SK-N-SH (cell line): ENCODE measurements at regions not wholly inside any gene's neighbourhood (a gene's known extent, or its start where the extent isn't known, plus 50 kb on each side); places are given as distances from the start of the nearest gene placed in this dataset.
A peak's percentile ranks its signal among the peaks of the same experiment; 100 is the strongest.

Experiments
- CTCF ChIA-PET: fragments of 300-600, 350-600 bp; formaldehyde crosslinking; extraction: SDS; loops from one replicate; lab custom pipeline; 2021; lab: Yijun Ruan, JAX
- POLR2A ChIA-PET: fragments of 350-600 bp; sonication (Branson Sonifier 250); formaldehyde crosslinking; extraction: SDS; loops from one replicate; lab custom pipeline; 2020; ENCODE audit warnings: antibody characterized with exemption, inconsistent platforms; lab: Yijun Ruan, JAX
- DNase-seq: peaks from one replicate; pipeline ENCODE4 v3.0.0; 2012
- H2AFZ ChIP-seq: fragments of 200-600 bp; sonication (generic); 2 replicates; pipeline ENCODE4 v1.8.1; 2016; ENCODE audit warnings: antibody characterized with exemption, mild to moderate bottlenecking, low read depth
- H3F3A ChIP-seq: fragments of 200-600 bp; sonication (generic); replicated peaks from 2 replicates; pipeline ENCODE3; 2016; ENCODE audit warnings: antibody characterized with exemption, mild to moderate bottlenecking; ENCODE audit not compliant: insufficient read depth
- H3K27ac ChIP-seq, 2 experiments: fragments of 200-500 bp in 1 of 2; fragments of 200-600 bp in 1 of 2; sonication (Bioruptor generic) in 1 of 2; sonication (generic), shearing (Covaris generic) in 1 of 2; 2 replicates each; pipeline versions ENCODE4 v1.5.1 to v1.6.1; 2014 to 2016; ENCODE audit warnings: low read depth in 2 of 2, inconsistent platforms in 1 of 2, low read length in 1 of 2, mild to moderate bottlenecking in 1 of 2, mixed read lengths in 1 of 2
- H3K27me3 ChIP-seq: fragments of 200-600 bp; sonication (generic), shearing (Covaris generic); 2 replicates; pipeline ENCODE4 v1.6.1; 2016; ENCODE audit warnings: mixed run types; ENCODE audit not compliant: insufficient read depth
- H3K36me3 ChIP-seq, 2 experiments: fragments of 200-500 bp in 1 of 2; fragments of 200-600 bp in 1 of 2; sonication (Bioruptor generic) in 1 of 2; sonication (generic) in 1 of 2; replicated peaks in 1 of 2; 2 replicates each; pipeline versions ENCODE3 to v1.5.1; 2014 to 2016; ENCODE audit warnings: low read length in 1 of 2, mild to moderate bottlenecking in 1 of 2; ENCODE audit not compliant: insufficient read depth in 2 of 2, control insufficient read depth in 1 of 2
- H3K4me1 ChIP-seq, 2 experiments: fragments of 200-500 bp in 1 of 2; fragments of 200-600 bp in 1 of 2; sonication (Bioruptor generic) in 1 of 2; sonication (generic), shearing (Covaris generic) in 1 of 2; 2 replicates each; pipeline versions ENCODE4 v1.5.1 to v1.6.1; 2014 to 2016; ENCODE audit warnings: low read depth in 1 of 2, low read length in 1 of 2, mixed run types in 1 of 2; ENCODE audit not compliant: insufficient read depth in 2 of 2, control insufficient read depth in 1 of 2
- H3K4me2 ChIP-seq: fragments of 200-600 bp; sonication (generic), shearing (Covaris generic); 2 replicates; pipeline ENCODE4 v1.6.1; 2017; ENCODE audit warnings: mixed run types
- H3K4me3 ChIP-seq, 2 experiments: fragments of 200-500 bp in 1 of 2; fragments of 200-600 bp in 1 of 2; sonication (Bioruptor generic) in 1 of 2; sonication (generic), shearing (Covaris generic) in 1 of 2; 2 replicates each; pipeline versions ENCODE4 v1.5.1 to v1.8.1; 2014 to 2016; ENCODE audit warnings: low read depth in 2 of 2, inconsistent platforms in 1 of 2, low read length in 1 of 2, mild to moderate bottlenecking in 1 of 2, mixed read lengths in 1 of 2, moderate library complexity in 1 of 2
- H3K79me2 ChIP-seq: fragments of 200-600 bp; sonication (generic); 2 replicates; pipeline ENCODE4 v1.8.1; 2017; ENCODE audit warnings: mild to moderate bottlenecking; ENCODE audit not compliant: insufficient read depth
- H3K9ac ChIP-seq: fragments of 200-600 bp; sonication (generic); 2 replicates; pipeline ENCODE4 v1.6.1; 2017; ENCODE audit warnings: mixed run types
- H3K9me2 ChIP-seq: fragments of 200-600 bp; sonication (generic); 2 replicates; pipeline ENCODE4 v1.6.1; 2017; ENCODE audit warnings: mixed run types
- H3K9me3 ChIP-seq: fragments of 200-600 bp; sonication (generic); 2 replicates; pipeline ENCODE4 v1.6.1; 2017; ENCODE audit warnings: mixed run types, mild to moderate bottlenecking, moderate library complexity
- H4K20me1 ChIP-seq: fragments of 200-600 bp; sonication (generic); 2 replicates; pipeline ENCODE4 v1.6.1; 2017; ENCODE audit warnings: mild to moderate bottlenecking, mixed run types; ENCODE audit not compliant: insufficient read depth
- EZH2phosphoT487 ChIP-seq: fragments of 200-600 bp; sonication (generic); IDR thresholded peaks from 2 replicates; pipeline ENCODE4 v1.6.1; 2017; ENCODE audit warnings: low read depth, mixed run types, mild to moderate bottlenecking, antibody characterized with exemption, moderate library complexity, borderline replicate concordance
- GABPA ChIP-seq: IDR thresholded peaks from 2 replicates; pipeline ENCODE4 v1.4.0; 2012; ENCODE audit warnings: low read depth, mild to moderate bottlenecking
- MEF2A ChIP-seq: IDR thresholded peaks from 2 replicates; pipeline ENCODE4 v1.4.0; 2012; ENCODE audit warnings: low read depth, borderline replicate concordance
- MXI1 ChIP-seq: IDR thresholded peaks from 2 replicates; pipeline ENCODE4 v1.6.1; 2012; ENCODE audit warnings: mild to moderate bottlenecking, low read depth, low read length, improper control_type of control experiment
- NFIC ChIP-seq: IDR thresholded peaks from 2 replicates; pipeline ENCODE4 v1.4.0; 2012; ENCODE audit warnings: borderline replicate concordance
- NRF1 ChIP-seq: IDR thresholded peaks from 2 replicates; pipeline ENCODE4 v1.6.1; 2012; ENCODE audit warnings: low read depth, mild to moderate bottlenecking, low read length
- PBX3 ChIP-seq: IDR thresholded peaks from 2 replicates; pipeline ENCODE4; 2012
- RCOR1 ChIP-seq: fragments of 150-350 bp; IDR thresholded peaks from 2 replicates; pipeline ENCODE4 v1.6.1; 2017; ENCODE audit warnings: antibody characterized with exemption, low read length
- RXRA ChIP-seq: IDR thresholded peaks from 2 replicates; pipeline ENCODE4 v1.4.0; 2012; ENCODE audit warnings: low read depth, mild to moderate bottlenecking, borderline replicate concordance
- SIN3A ChIP-seq: IDR thresholded peaks from 2 replicates; pipeline ENCODE4 v1.6.1; 2012; ENCODE audit warnings: low read depth, mild to moderate bottlenecking, low read length, moderate library complexity, borderline replicate concordance
- YY1 ChIP-seq: IDR thresholded peaks from 2 replicates; pipeline ENCODE4 v1.4.0; 2012; ENCODE audit warnings: low read depth, mild to moderate bottlenecking
- ZBTB33 ChIP-seq: IDR thresholded peaks from 2 replicates; pipeline ENCODE4 v1.4.0; 2012; ENCODE audit warnings: low read depth, borderline replicate concordance
- WGBS: methylation state at CpG from one replicate; pipeline ENCODE4 v1.1.6; 2017; ENCODE audit warnings: low lambda C conversion rate; 5-methylcytosine and 5-hydroxymethylcytosine counted together
- TF ChIP-seq, protein P1 (sequence below): IDR thresholded peaks from 2 replicates; pipeline ENCODE4 v1.4.0; 2012; ENCODE audit warnings: low read depth, borderline replicate concordance
- TF ChIP-seq, protein P2 (sequence below): fragments of 150-350 bp; IDR thresholded peaks from 2 replicates; pipeline ENCODE4 v1.6.1; 2017; ENCODE audit warnings: antibody characterized with exemption, low read length, low read depth, borderline replicate concordance
- TF ChIP-seq, protein P3 (sequence below): IDR thresholded peaks from 2 replicates; pipeline ENCODE4 v1.6.1; 2012; ENCODE audit warnings: mild to moderate bottlenecking, low read depth, low read length, moderate library complexity
- TF ChIP-seq, protein P4 (sequence below): fragments of 200-600 bp; sonication (generic); IDR thresholded peaks from 2 replicates; pipeline ENCODE4 v1.6.1; 2017; ENCODE audit warnings: antibody characterized with exemption, mild to moderate bottlenecking, moderate library complexity

DNA sequence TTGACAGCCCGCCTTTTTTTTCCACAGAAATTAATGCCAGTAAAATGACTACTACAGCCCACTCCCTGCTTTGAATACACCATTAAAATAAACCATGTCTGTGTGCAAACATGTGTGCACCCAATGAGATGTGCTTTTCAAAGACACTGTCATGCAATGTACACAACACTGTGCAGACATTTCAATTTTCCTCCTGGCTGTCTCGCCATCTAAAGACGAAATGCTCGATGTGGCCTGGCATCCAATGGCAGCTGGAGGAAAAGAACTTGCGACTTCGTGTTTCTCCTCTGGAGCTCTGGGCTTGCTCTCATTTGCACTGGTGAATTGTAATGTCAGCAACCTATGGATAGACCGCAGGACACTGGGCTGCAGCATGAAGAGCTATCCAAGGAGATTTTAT, 147.0 kb upstream of the NAV2 start:
- H3K4me2 ChIP-seq, result no peak overlapping the region
- H3K27me3 ChIP-seq, result no peaks in the 10 kb centered on the region
- 88% methylated on average over 7 of the region's 7 CpGs for WGBS
- POLR2A ChIA-PET, result interaction anchor here (2.2 kb wide), 1 partner anchor 146 kb away, joined by 7 read pairs; the partner anchor contains the start of gene NAV2
- no peaks in the 10 kb centered on the region for H3K9me3 ChIP-seq
- peak overlapping the region in 1 of 2 experiments; percentile 82; a peak in 2 of 4 replicates for H3K27ac ChIP-seq
- no peaks in the 10 kb centered on the region for H3K36me3 ChIP-seq
- no peaks in the 10 kb centered on the region for H4K20me1 ChIP-seq
- no peak for DNase-seq
- H3K9ac ChIP-seq, result no peak overlapping the region
- H2AFZ ChIP-seq, result no peak overlapping the region
- no peak overlapping the region for H3K4me3 ChIP-seq
- no peaks in the 10 kb centered on the region for H3K79me2 ChIP-seq
- H3K4me1 ChIP-seq, result peaks cover 0 to 39% of the 10 kb centered on the region in 2 experiments; a peak in 2 of 4 replicates
- no peaks in the 10 kb centered on the region for H3K9me2 ChIP-seq
- no peak for TF ChIP-seq EZH2phosphoT487
- TF ChIP-seq RXRA, result no peak
- no peak for TF ChIP-seq NFIC
- TF ChIP-seq, protein P1, sequence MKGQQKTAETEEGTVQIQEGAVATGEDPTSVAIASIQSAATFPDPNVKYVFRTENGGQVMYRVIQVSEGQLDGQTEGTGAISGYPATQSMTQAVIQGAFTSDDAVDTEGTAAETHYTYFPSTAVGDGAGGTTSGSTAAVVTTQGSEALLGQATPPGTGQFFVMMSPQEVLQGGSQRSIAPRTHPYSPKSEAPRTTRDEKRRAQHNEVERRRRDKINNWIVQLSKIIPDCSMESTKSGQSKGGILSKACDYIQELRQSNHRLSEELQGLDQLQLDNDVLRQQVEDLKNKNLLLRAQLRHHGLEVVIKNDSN, result no peak
- no peak for TF ChIP-seq GABPA
- TF ChIP-seq, protein P2, sequence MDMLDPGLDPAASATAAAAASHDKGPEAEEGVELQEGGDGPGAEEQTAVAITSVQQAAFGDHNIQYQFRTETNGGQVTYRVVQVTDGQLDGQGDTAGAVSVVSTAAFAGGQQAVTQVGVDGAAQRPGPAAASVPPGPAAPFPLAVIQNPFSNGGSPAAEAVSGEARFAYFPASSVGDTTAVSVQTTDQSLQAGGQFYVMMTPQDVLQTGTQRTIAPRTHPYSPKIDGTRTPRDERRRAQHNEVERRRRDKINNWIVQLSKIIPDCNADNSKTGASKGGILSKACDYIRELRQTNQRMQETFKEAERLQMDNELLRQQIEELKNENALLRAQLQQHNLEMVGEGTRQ, result no peak
- TF ChIP-seq MXI1, result no peak
- no peak for TF ChIP-seq YY1
- no peak for TF ChIP-seq PBX3
- TF ChIP-seq ZBTB33, result no peak
- no peak for TF ChIP-seq RCOR1
- TF ChIP-seq MEF2A, result no peak
- no peak for TF ChIP-seq SIN3A
- no peak for TF ChIP-seq NRF1
- TF ChIP-seq, protein P3, sequence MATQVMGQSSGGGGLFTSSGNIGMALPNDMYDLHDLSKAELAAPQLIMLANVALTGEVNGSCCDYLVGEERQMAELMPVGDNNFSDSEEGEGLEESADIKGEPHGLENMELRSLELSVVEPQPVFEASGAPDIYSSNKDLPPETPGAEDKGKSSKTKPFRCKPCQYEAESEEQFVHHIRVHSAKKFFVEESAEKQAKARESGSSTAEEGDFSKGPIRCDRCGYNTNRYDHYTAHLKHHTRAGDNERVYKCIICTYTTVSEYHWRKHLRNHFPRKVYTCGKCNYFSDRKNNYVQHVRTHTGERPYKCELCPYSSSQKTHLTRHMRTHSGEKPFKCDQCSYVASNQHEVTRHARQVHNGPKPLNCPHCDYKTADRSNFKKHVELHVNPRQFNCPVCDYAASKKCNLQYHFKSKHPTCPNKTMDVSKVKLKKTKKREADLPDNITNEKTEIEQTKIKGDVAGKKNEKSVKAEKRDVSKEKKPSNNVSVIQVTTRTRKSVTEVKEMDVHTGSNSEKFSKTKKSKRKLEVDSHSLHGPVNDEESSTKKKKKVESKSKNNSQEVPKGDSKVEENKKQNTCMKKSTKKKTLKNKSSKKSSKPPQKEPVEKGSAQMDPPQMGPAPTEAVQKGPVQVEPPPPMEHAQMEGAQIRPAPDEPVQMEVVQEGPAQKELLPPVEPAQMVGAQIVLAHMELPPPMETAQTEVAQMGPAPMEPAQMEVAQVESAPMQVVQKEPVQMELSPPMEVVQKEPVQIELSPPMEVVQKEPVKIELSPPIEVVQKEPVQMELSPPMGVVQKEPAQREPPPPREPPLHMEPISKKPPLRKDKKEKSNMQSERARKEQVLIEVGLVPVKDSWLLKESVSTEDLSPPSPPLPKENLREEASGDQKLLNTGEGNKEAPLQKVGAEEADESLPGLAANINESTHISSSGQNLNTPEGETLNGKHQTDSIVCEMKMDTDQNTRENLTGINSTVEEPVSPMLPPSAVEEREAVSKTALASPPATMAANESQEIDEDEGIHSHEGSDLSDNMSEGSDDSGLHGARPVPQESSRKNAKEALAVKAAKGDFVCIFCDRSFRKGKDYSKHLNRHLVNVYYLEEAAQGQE, result no peak
- TF ChIP-seq, protein P4, sequence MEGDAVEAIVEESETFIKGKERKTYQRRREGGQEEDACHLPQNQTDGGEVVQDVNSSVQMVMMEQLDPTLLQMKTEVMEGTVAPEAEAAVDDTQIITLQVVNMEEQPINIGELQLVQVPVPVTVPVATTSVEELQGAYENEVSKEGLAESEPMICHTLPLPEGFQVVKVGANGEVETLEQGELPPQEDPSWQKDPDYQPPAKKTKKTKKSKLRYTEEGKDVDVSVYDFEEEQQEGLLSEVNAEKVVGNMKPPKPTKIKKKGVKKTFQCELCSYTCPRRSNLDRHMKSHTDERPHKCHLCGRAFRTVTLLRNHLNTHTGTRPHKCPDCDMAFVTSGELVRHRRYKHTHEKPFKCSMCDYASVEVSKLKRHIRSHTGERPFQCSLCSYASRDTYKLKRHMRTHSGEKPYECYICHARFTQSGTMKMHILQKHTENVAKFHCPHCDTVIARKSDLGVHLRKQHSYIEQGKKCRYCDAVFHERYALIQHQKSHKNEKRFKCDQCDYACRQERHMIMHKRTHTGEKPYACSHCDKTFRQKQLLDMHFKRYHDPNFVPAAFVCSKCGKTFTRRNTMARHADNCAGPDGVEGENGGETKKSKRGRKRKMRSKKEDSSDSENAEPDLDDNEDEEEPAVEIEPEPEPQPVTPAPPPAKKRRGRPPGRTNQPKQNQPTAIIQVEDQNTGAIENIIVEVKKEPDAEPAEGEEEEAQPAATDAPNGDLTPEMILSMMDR, result no peak
- CTCF ChIA-PET, result interaction anchor here (1.1 to 9.0 kb wide), 9 partner anchors 10 to 338 kb away, joined by 4 to 92 read pairs (median 35); partner anchors contain the start of gene NAV2
- peaks cover 4% of the 10 kb centered on the region for H3F3A ChIP-seq
